OCI-LY3 (cell line): ENCODE measurements at regions not wholly inside any gene's neighbourhood (a gene's known extent, or its start where the extent isn't known, plus 50 kb on each side); places are given as distances from the start of the nearest gene placed in this dataset.

Source experiments
- H2AFZ ChIP-seq: fragments of 200-600, 300-600 bp; shearing (Covaris generic); 2 replicates; pipeline ENCODE4 v1.6.0; 2014; ENCODE audit warnings: antibody characterized with exemption, low read depth, low read length
- H3K27ac ChIP-seq: fragments of 200-600, 300-600 bp; sonication (generic); 2 replicates; pipeline ENCODE4 v1.5.1; 2014; ENCODE audit warnings: mild to moderate bottlenecking, low read length, moderate library complexity, mixed read lengths
- H3K27me3 ChIP-seq: fragments of 200-600, 300-600 bp; sonication (generic); 2 replicates; pipeline ENCODE4 v1.6.1; 2014; ENCODE audit warnings: low read depth, low read length, mixed read lengths
- H3K36me3 ChIP-seq: fragments of 200-600, 300-600 bp; sonication (generic); replicated peaks from 2 replicates; pipeline ENCODE3; 2014; ENCODE audit warnings: low read depth, low read length, mixed read lengths
- H3K4me1 ChIP-seq: fragments of 300-600, 200-600 bp; sonication (generic); 2 replicates; pipeline ENCODE4 v1.6.1; 2014; ENCODE audit warnings: low read length, mixed read lengths
- H3K4me2 ChIP-seq: fragments of 200-600, 300-600 bp; sonication (generic); 2 replicates; pipeline ENCODE4 v1.6.1; 2014; ENCODE audit warnings: low read length, mixed read lengths
- H3K4me3 ChIP-seq: fragments of 300-600, 200-600 bp; sonication (generic); 2 replicates; pipeline ENCODE4 v1.5.1; 2014; ENCODE audit warnings: antibody characterized with exemption, mild to moderate bottlenecking, low read length, moderate library complexity
- H3K79me2 ChIP-seq: fragments of 300-600, 200-600 bp; shearing (Covaris generic); 2 replicates; pipeline ENCODE4 v1.6.1; 2014; ENCODE audit warnings: mild to moderate bottlenecking, low read length, mixed read lengths
- H3K9ac ChIP-seq: fragments of 300-600, 200-600 bp; shearing (Covaris generic); 2 replicates; pipeline ENCODE4 v1.6.0; 2014; ENCODE audit warnings: mild to moderate bottlenecking, low read length, moderate library complexity
- H3K9me3 ChIP-seq: fragments of 200-600, 300-600 bp; shearing (Covaris generic); 2 replicates; pipeline ENCODE4 v1.6.1; 2014; ENCODE audit warnings: low read length, mixed read lengths; ENCODE audit not compliant: insufficient read depth
- H4K20me1 ChIP-seq: fragments of 200-600, 300-600 bp; sonication (generic); 2 replicates; pipeline ENCODE4 v1.6.1; 2016; ENCODE audit warnings: low read length, mixed read lengths; ENCODE audit not compliant: insufficient read depth
- CTCF ChIP-seq: fragments of 200-600, 300-600 bp; sonication (generic); IDR thresholded peaks from 2 replicates; pipeline ENCODE4 v1.5.1; 2014; ENCODE audit warnings: antibody characterized with exemption, low read length, low read depth
- EZH2phosphoT487 ChIP-seq: fragments of 200-600 bp; shearing (Covaris generic); IDR thresholded peaks from 2 replicates; pipeline ENCODE4 v1.6.1; 2018; ENCODE audit warnings: antibody characterized with exemption, mixed run types, low read depth

DNA sequence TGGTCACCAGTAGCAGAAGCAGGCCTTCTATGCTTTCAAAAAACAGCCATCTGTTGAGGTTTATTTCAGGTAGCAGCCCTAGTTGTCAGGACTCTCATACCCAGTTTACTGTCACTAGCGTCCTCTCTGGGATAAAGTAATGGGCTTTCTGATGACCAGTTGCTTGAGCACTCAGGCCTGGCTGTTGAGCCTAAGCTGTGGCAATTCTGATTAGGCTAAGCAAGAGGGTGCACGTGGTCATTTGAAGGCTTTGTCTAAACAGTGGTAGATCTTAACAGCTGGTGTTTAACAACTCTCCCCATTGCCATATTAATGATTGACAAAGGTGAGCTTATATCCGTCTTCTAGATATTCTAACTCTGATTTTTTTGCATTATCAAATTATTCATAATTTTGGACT lies 132.9 kb upstream of the TMCO5A start:
- Histone ChIP-seq H3K4me2 (no peak overlapping the region), H2AFZ (no peak overlapping the region), H3K4me1 (no peaks in the 10 kb centered on the region), H3K27me3 (no peaks in the 10 kb centered on the region), H3K79me2 (no peaks in the 10 kb centered on the region), H3K27ac (no peak overlapping the region), H3K4me3 (no peak overlapping the region), H3K36me3 (no peaks in the 10 kb centered on the region), H3K9me3 (no peaks in the 10 kb centered on the region), H4K20me1 (no peaks in the 10 kb centered on the region), H3K9ac (no peak overlapping the region)
- TF ChIP-seq CTCF, result no peak
- TF ChIP-seq EZH2phosphoT487, result no peak

DNA sequence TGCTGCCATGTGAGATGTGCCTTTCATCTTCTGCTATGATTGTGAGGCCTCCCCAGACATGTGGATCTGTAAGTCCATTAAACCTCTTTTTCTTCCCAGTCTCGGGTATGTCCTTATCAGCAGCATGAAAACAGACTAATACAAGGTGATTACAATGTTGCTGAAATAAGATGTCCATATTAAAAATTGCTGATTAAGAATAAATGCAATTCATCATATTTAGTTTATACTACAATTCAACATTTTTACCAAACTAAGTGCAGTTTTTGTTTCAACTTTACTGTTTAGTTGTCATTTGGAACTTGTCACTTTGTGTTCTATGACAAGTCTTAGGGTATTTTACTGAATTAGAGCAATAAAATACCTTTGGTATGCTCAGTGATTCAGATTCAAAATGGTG lies 127.6 kb upstream of the TMCO5A start:
- TF ChIP-seq EZH2phosphoT487 (no peak), CTCF (no peak)
- Histone ChIP-seq H3K4me2 (no peak overlapping the region), H3K9me3 (no peaks in the 10 kb centered on the region), H3K9ac (no peak overlapping the region), H4K20me1 (no peaks in the 10 kb centered on the region), H3K4me3 (no peak overlapping the region), H2AFZ (no peak overlapping the region), H3K36me3 (no peaks in the 10 kb centered on the region), H3K27ac (no peak overlapping the region), H3K79me2 (no peaks in the 10 kb centered on the region), H3K27me3 (no peaks in the 10 kb centered on the region), H3K4me1 (no peaks in the 10 kb centered on the region)

DNA sequence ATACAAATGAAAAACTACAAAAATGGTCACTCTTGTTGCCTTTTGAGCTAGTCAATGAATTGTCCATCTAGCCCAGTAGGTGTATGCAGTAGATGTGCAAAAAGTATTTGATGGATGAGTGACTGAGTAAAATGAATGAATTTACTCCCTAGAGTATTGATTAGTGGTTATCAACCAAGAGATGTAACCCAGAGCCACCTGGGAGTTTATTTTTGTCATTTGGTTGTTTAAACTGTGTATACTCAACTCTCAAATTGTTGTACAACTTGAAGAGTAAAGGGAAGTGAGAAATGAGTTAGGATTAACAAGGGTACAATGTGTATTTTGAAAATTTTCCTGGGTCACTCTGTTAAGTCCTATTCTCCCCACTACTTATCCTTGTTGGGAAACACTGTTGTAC lies 124.1 kb upstream of the TMCO5A start:
- no peak for TF ChIP-seq CTCF
- TF ChIP-seq EZH2phosphoT487, result no peak
- no peaks in the 10 kb centered on the region; the same call in 1 of the 2 replicates for H3K27me3 ChIP-seq
- no peak overlapping the region for H3K4me3 ChIP-seq
- no peaks in the 10 kb centered on the region for H3K9me3 ChIP-seq
- H3K79me2 ChIP-seq, result no peaks in the 10 kb centered on the region
- no peaks in the 10 kb centered on the region for H3K36me3 ChIP-seq
- H3K27ac ChIP-seq, result no peak overlapping the region
- H3K4me2 ChIP-seq, result no peak overlapping the region
- H4K20me1 ChIP-seq, result no peaks in the 10 kb centered on the region
- no peaks in the 10 kb centered on the region for H3K4me1 ChIP-seq
- no peak overlapping the region for H3K9ac ChIP-seq
- no peak overlapping the region for H2AFZ ChIP-seq

- H3K27me3 ChIP-seq, result no peaks in the 10 kb centered on the region; the same call in 1 of the 2 replicates
- no peak for TF ChIP-seq EZH2phosphoT487
- TF ChIP-seq CTCF, result no peak
Measured at GRCh38 chr15:37813306-37813705, 121.1 kb upstream of the TMCO5A start.

More at GRCh38 chr15:37813306-37813705, 121.1 kb upstream of the TMCO5A start:
- no peaks in the 10 kb centered on the region for H3K4me1 ChIP-seq
- no peak overlapping the region for H2AFZ ChIP-seq
- H3K27ac ChIP-seq, result no peak overlapping the region
- H3K9ac ChIP-seq, result no peak overlapping the region
- H3K4me3 ChIP-seq, result no peak overlapping the region
- H3K9me3 ChIP-seq, result no peaks in the 10 kb centered on the region
- no peak overlapping the region for H3K4me2 ChIP-seq
- no peaks in the 10 kb centered on the region for H3K36me3 ChIP-seq
- no peaks in the 10 kb centered on the region for H3K79me2 ChIP-seq
- H4K20me1 ChIP-seq, result no peaks in the 10 kb centered on the region
